Cardiac fibroblast (primary cell): ENCODE measurements at regions not wholly inside any gene's neighbourhood (a gene's known extent, or its start where the extent isn't known, plus 50 kb on each side); places are given as distances from the start of the nearest gene placed in this dataset.

Source experiments
- DNase-seq, 2 donors: peaks; one replicate each; pipeline versions ENCODE4 v3.0.0 to v3.0.0-alpha.2; 2010; ENCODE audit warnings: low read depth in 2 of 2
- H3K4me3 ChIP-seq, 2 donors: replicated peaks in 1 of 2; 1 replicate in 1 of 2; 2 replicates in 1 of 2; pipeline ENCODE4 v1.5.1; 2011; ENCODE audit warnings: low read depth in 2 of 2, low read length in 2 of 2, mild to moderate bottlenecking in 2 of 2, moderate library complexity in 1 of 2
- TF ChIP-seq, protein P1 (sequence below): IDR thresholded peaks from one replicate; pipeline ENCODE4 v1.5.1; 2011; ENCODE audit warnings: low read depth, mild to moderate bottlenecking, low read length, inconsistent platforms

DNA sequence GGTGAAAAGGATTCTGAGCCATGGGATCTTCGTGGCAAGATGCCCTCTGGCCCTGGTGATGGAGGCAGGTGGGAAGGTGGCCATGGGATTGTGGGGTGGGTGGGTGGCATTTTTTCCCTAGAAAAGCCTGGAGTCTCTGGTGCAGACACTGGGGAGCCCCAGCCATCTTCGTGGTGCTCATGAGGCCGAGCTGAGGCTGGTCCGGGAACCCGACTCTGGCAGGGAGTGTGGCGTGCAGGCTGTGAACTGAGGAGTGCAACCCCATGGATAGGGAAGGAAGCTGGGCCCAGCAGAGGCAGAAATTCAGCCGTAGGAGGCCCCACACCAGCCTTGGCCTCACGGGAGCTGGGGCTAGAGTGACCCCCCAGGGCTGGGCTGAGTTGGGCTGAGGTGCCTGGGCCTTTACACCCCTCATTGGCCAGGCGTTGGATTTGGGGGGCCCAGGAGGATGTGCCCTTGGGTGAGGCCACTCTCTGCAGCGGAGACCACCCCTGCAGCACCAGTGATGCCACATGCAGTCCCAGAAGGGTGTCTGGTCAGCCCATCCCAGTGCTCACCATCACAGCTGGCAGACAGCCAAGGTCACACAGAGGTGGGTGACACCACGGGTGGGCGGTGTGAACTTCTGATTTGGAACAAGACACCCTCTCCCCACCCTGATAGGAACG, 115.6 kb upstream of the HDAC4 start:
- H3K4me3 ChIP-seq, result no peak overlapping the region
- no peak for DNase-seq
- TF ChIP-seq, protein P1, sequence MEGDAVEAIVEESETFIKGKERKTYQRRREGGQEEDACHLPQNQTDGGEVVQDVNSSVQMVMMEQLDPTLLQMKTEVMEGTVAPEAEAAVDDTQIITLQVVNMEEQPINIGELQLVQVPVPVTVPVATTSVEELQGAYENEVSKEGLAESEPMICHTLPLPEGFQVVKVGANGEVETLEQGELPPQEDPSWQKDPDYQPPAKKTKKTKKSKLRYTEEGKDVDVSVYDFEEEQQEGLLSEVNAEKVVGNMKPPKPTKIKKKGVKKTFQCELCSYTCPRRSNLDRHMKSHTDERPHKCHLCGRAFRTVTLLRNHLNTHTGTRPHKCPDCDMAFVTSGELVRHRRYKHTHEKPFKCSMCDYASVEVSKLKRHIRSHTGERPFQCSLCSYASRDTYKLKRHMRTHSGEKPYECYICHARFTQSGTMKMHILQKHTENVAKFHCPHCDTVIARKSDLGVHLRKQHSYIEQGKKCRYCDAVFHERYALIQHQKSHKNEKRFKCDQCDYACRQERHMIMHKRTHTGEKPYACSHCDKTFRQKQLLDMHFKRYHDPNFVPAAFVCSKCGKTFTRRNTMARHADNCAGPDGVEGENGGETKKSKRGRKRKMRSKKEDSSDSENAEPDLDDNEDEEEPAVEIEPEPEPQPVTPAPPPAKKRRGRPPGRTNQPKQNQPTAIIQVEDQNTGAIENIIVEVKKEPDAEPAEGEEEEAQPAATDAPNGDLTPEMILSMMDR, result no peak

DNA sequence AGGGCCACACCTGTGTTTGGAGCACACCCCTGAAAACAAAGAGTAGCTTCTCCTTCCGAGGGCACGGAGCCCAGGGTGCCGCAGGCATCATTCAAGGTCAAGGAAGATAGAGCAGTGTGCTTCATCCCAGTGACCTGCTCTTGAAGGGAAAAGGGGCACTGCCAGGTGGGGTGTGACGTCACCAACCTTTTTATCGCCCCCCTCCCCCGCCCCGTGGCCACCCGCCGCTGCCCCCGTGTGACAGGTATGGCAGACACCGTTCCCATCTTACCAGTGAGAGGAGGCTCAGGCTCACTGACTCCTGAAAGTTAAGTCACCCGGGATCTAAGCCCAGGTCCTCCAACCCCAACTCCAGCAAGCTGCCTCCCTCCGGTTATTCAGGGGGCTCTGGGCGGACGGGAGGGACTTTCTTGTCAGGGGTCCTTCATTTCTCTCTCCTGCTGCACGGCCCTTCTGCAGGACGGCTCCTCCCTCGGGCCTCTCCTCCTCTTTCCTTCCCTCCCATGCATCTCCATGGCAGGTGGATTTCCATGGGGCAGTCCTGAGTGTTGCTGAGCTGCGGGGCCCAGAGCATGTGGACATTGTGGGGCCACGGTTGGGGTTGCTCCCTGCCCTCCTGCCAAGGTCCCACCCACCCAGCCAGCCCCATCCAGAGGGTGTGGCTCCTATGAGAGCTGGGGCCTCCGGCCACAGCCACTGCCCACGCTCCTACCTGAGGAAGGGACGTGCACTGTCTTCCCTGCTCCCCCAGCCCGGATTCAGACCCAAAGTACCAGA, 114.1 kb upstream of the HDAC4 start:
- no peak overlapping the region for H3K4me3 ChIP-seq
- TF ChIP-seq, protein P1, result no peak
- no peak for DNase-seq

DNA sequence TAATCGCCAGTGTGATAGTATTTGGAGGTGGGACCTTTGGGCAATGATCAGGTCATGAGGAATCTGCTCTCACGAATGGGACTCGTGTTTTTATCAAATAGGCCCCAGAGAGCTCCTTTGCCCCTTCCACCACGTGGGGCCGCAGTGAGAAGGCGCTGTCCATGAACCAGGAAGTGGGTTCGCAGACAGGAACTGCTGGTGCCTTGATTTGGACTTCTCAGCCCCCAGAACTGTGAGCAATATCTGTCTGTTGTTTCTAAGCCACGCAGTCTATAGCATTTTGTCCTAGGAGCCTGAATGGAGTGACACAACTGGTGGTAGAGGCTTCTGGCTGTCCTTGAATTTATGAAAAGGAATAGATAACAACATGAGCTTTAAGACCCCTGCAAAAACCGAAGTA, 111.2 kb upstream of the HDAC4 start:
- no peak overlapping the region for H3K4me3 ChIP-seq
- TF ChIP-seq, protein P1, result no peak
- no peak for DNase-seq

DNA sequence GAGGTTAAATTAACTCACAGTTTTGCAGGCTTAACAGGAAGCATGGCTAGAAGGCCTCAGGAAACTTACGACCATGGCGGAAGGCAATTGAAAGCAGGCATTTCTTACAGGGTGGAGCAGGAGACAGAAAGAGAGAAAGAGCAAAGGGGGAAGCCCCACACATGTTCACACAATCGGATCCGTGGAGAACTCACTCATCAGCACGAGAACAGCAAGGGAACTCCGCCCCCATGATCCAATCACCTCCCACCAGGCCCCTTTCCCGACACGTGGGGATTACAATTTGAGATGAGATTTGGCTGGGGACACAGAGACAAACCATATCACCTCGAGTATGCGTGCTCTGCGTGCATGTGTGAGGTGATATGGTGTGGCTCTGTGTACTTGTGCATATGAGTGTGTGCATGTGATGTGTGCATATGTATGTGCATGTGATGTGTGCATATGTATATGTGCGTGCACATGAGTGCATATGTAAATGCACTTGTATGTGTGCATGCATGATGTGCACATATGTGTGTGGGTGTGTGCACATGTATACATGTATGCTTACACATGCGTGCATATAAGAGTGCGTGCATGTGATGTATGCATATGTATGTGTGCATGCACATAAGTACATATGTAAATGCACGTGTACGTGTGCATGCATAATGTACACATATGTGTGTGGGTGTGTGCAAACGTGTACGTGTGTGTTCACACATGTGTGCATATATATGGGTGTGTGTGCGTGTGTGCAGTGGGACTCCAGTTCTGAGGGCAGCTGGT, 108.7 kb upstream of the HDAC4 start:
- DNase-seq, result no peak
- TF ChIP-seq, protein P1, result no peak
- H3K4me3 ChIP-seq, result no peak overlapping the region

- TF ChIP-seq, protein P1, result no peak
- H3K4me3 ChIP-seq, result no peak overlapping the region
- DNase-seq, result no peak
Observed at GRCh38 chr2:239508261-239508660, 107.4 kb upstream of the HDAC4 start.

GRCh38 chr2:239507576-239508258, 106.9 kb upstream of the HDAC4 start:
- no peak for DNase-seq
- no peak overlapping the region for H3K4me3 ChIP-seq
- TF ChIP-seq, protein P1, result no peak
